Right ventricle myocardium superior (tissue), 1 donor: ENCODE measurements at regions not wholly inside any gene's neighbourhood (a gene's known extent, or its start where the extent isn't known, plus 50 kb on each side); places are given as distances from the start of the nearest gene placed in this dataset.

Source experiments
- ATAC-seq: fragments of 200-7000 bp; cut with Tn5 transposase; one replicate; pipeline ENCODE4 v1.9.1; 2020; ENCODE audit warnings: mild to moderate bottlenecking; ENCODE audit not compliant: poor library complexity
- DNase-seq: peaks from one replicate; pipeline ENCODE4 v3.0.0-alpha.2; 2020
- intact Hi-C: fragments of 100-400 bp; cut with DNase I; formaldehyde crosslinking; loops from one replicate; pipeline ENCODE4 v1.11.2; 2022
- donor health status: DM: no; HTN: yes; CAD: no; lungs with severe emphysema.

- intact Hi-C loops = loop anchor here (5.0 kb wide), 1 partner anchor 452 kb away; no protein-coding TSS in a partner anchor
- ATAC-seq (peak; percentile 58), DNase-seq (no peak)
Measured at GRCh38 chr4:187179086-187180058, 455.7 kb upstream of the FAT1 start.

GRCh38 chr4:187181054-187181453 is 457.4 kb upstream of the FAT1 start:
- ATAC-seq (no peak), DNase-seq (no peak)
- intact Hi-C loops = no loop called here

- ATAC-seq (no peak), DNase-seq (no peak)
- intact Hi-C loops = no loop called here
Measured at GRCh38 chr4:187183346-187183745, 459.7 kb upstream of the FAT1 start.

- ATAC-seq (no peak), DNase-seq (no peak)
- intact Hi-C loops = no loop called here
Measured at GRCh38 chr4:187183826-187184225, 460.2 kb upstream of the FAT1 start.

GRCh38 chr4:187184508-187184907 is 460.9 kb upstream of the FAT1 start:
- DNase-seq (no peak), ATAC-seq (no peak)
- intact Hi-C loops = no loop called here

- no peak for ATAC-seq
- intact Hi-C loops = no loop called here
- DNase-seq = no peak
Measured at GRCh38 chr4:187188118-187188517, 464.5 kb upstream of the FAT1 start.

- DNase-seq = no peak
- intact Hi-C loops = no loop called here
- no peak for ATAC-seq
Measured at GRCh38 chr4:187188741-187189140, 465.1 kb upstream of the FAT1 start.

- intact Hi-C loops = no loop called here
- ATAC-seq = no peak
- no peak for DNase-seq
Measured at GRCh38 chr4:187190390-187190789, 466.7 kb upstream of the FAT1 start.

- DNase-seq (no peak), ATAC-seq (no peak)
- intact Hi-C loops = no loop called here
Measured at GRCh38 chr4:187191676-187192075, 468.0 kb upstream of the FAT1 start.

- intact Hi-C loops = no loop called here
- ATAC-seq = no peak
- no peak for DNase-seq
Measured at GRCh38 chr4:187192266-187192665, 468.6 kb upstream of the FAT1 start.

GRCh38 chr4:187193141-187193540 is 469.5 kb upstream of the FAT1 start:
- intact Hi-C loops = no loop called here
- DNase-seq (no peak), ATAC-seq (no peak)

GRCh38 chr4:187204389-187204918 is 480.8 kb upstream of the FAT1 start:
- DNase-seq = no peak
- ATAC-seq = no peak
- intact Hi-C loops = no loop called here

- intact Hi-C loops = no loop called here
- DNase-seq (no peak), ATAC-seq (no peak)
Measured at GRCh38 chr4:187207931-187208330, 484.3 kb upstream of the FAT1 start.

GRCh38 chr4:187208651-187209050 is 485.0 kb upstream of the FAT1 start:
- intact Hi-C loops = no loop called here
- DNase-seq = no peak
- no peak for ATAC-seq

- no peak for ATAC-seq
- DNase-seq = no peak
- intact Hi-C loops = no loop called here
Measured at GRCh38 chr4:187209921-187210613, 486.4 kb upstream of the FAT1 start.

- intact Hi-C loops = no loop called here
- ATAC-seq (no peak), DNase-seq (no peak)
Measured at GRCh38 chr4:187212446-187213080, 488.9 kb upstream of the FAT1 start.

- no peak for ATAC-seq
- DNase-seq = no peak
- intact Hi-C loops = no loop called here
Measured at GRCh38 chr4:187215438-187215837, 491.8 kb upstream of the FAT1 start.

GRCh38 chr4:187218705-187219245 is 495.1 kb upstream of the FAT1 start:
- DNase-seq (no peak), ATAC-seq (no peak)
- intact Hi-C loops = no loop called here

- intact Hi-C loops = no loop called here
- DNase-seq = no peak
- ATAC-seq = no peak
Measured at GRCh38 chr4:187224560-187224959, 500.9 kb upstream of the FAT1 start.
